ENCODE measurements at regions not wholly inside any gene's neighbourhood (a gene's known extent, or its start where the extent isn't known, plus 50 kb on each side); places are given as distances from the start of the nearest gene placed in this dataset.

DNA sequence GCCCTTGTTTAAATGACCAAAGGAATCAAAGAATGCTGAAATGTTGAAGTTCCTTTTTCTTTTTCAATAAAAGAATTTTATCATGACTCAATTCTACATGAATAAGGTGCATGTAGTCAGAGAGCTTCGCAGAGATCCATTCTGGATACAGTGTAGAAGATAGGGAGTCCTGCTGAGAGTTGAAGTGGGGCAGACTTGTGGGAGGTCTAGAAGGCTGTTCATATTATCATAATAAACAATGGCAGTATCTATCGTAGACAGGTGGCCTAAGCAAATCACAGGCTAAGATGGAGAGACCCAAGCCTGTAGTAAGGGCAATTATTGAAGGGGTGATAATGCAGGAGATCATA is 1322.0 kb upstream of the CELF4 start (continued):
- TF ChIP-seq USF2 (IDR thresholded peaks at IDR 0.05; ENCODE audit: low read length) (no peak), MAFK (IDR thresholded peaks at IDR 0.05; ENCODE audit: low read depth, low read length) (no peak), SIN3A (conservative IDR thresholded peaks at IDR 0.05 in 1 of 2, IDR thresholded peaks at IDR 0.05 in 1 of 2; ENCODE audit: low read depth in 1 of 2, low read length in 2 of 2) (no peak), CREB1 (IDR thresholded peaks at IDR 0.05) (no peak), JUND (IDR thresholded peaks at IDR 0.05; ENCODE audit: low read length) (no peak)

All from H1 (cell line).